ENCODE measurements at regions not wholly inside any gene's neighbourhood (a gene's known extent, or its start where the extent isn't known, plus 50 kb on each side); places are given as distances from the start of the nearest gene placed in this dataset.

DNA sequence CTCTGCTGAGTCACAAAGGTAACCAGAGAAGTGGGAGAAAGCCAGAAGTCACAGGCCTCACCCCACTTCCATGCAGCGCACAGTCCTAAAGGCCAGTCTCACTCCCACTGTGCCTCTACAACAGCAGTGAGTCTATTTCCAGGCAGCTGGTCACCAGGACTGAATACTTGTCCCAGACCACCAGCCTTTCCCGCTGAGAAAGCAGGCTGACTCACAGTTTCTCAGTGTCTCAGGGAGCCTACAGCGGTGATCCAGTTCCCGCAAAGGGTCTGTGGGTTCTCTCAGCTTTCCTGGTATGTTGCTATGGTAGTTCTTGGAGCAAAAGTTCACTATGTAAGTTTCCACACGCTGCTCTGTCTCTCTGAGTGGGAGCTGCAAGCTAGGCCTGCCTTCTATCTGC, 622.5 kb downstream of the RNF144A start:
- Mint-ChIP-seq H3K9me3 (ENCODE audit: unreplicated experiment) (peaks cover 7% of the 10 kb centered on the region), H3K27ac (ENCODE audit: unreplicated experiment) (no peak overlapping the region), H3K36me3 (ENCODE audit: unreplicated experiment) (no peaks in the 10 kb centered on the region), H3K4me3 (ENCODE audit: unreplicated experiment) (no peak overlapping the region), H3K4me1 (ENCODE audit: unreplicated experiment) (no peaks in the 10 kb centered on the region), H3K27me3 (ENCODE audit: unreplicated experiment) (no peaks in the 10 kb centered on the region)
- TF ChIP-seq, protein P1, sequence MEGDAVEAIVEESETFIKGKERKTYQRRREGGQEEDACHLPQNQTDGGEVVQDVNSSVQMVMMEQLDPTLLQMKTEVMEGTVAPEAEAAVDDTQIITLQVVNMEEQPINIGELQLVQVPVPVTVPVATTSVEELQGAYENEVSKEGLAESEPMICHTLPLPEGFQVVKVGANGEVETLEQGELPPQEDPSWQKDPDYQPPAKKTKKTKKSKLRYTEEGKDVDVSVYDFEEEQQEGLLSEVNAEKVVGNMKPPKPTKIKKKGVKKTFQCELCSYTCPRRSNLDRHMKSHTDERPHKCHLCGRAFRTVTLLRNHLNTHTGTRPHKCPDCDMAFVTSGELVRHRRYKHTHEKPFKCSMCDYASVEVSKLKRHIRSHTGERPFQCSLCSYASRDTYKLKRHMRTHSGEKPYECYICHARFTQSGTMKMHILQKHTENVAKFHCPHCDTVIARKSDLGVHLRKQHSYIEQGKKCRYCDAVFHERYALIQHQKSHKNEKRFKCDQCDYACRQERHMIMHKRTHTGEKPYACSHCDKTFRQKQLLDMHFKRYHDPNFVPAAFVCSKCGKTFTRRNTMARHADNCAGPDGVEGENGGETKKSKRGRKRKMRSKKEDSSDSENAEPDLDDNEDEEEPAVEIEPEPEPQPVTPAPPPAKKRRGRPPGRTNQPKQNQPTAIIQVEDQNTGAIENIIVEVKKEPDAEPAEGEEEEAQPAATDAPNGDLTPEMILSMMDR (IDR thresholded peaks at IDR 0.05): no peak
- no peak for DNase-seq (ENCODE audit: extremely low spot score, unreplicated experiment)

DNA sequence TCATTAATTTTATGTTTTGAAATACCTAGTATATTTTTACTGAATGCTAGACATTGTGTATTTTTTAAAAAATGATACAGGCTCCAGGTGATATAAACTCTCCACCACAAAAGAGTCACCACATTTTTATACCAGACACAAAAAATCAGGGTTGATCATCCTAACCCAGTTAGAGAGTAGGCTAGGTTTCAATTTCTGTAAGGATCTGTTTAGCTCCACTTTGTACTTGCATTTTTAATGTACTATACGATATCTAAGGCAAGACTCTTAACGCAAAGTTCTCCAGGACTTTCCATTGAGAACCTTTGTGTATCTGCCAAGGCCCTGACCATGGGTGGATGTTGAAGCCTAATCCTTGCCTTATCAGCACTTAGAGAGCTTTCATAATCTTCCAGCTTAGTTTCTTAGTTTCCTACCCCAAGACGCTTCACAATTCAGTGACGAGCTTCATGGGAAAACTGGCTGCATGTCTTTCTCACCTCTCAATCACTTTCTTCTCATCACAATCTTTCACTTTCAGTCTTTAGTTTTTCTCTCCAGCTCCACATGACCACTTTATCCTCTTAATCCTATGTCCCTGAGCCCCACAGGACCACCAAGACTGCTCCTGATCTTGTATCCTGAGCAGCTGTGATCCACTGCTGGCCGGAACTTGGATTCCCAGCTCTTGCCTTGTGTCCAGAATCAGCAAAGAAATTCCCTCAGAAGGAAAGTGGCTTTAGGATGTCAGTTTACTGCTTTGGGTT, 635.8 kb downstream of the RNF144A start:
- H3K27ac Mint-ChIP-seq (ENCODE audit: unreplicated experiment): no peak overlapping the region
- TF ChIP-seq, protein P1 (IDR thresholded peaks at IDR 0.05): no peak
- no peaks in the 10 kb centered on the region for H3K27me3 Mint-ChIP-seq (ENCODE audit: unreplicated experiment)
- no peaks in the 10 kb centered on the region for H3K9me3 Mint-ChIP-seq (ENCODE audit: unreplicated experiment)
- no peak overlapping the region for H3K4me3 Mint-ChIP-seq (ENCODE audit: unreplicated experiment)
- no peaks in the 10 kb centered on the region for H3K36me3 Mint-ChIP-seq (ENCODE audit: unreplicated experiment)
- no peaks in the 10 kb centered on the region for H3K4me1 Mint-ChIP-seq (ENCODE audit: unreplicated experiment)
- DNase-seq (ENCODE audit: extremely low spot score, unreplicated experiment): no peak

DNA sequence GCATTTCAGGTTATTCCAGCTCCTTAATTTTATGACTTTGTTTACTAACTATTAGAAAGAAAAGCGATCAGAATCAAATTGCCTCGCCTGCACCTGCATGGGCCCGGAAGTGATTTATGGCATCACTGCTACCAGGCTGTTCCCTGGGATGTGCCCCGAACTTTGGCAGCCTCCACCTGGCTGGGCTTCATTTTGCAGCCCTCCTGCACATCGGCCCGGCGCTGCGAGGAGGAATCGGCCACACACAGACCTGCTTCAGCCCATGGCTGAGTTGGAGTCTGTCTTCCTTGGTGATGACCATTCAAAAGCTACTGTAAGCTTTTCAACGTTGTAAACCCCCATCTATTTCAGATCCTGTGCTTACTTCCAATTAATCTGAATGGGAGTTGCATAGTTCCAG, 638.0 kb downstream of the RNF144A start:
- Mint-ChIP-seq H3K9me3 (ENCODE audit: unreplicated experiment) (no peaks in the 10 kb centered on the region), H3K27me3 (ENCODE audit: unreplicated experiment) (no peaks in the 10 kb centered on the region), H3K36me3 (ENCODE audit: unreplicated experiment) (no peaks in the 10 kb centered on the region), H3K4me3 (ENCODE audit: unreplicated experiment) (no peak overlapping the region), H3K4me1 (ENCODE audit: unreplicated experiment) (no peaks in the 10 kb centered on the region), H3K27ac (ENCODE audit: unreplicated experiment) (no peak overlapping the region)
- DNase-seq (ENCODE audit: extremely low spot score, unreplicated experiment): no peak
- TF ChIP-seq, protein P1 (IDR thresholded peaks at IDR 0.05): no peak

DNA sequence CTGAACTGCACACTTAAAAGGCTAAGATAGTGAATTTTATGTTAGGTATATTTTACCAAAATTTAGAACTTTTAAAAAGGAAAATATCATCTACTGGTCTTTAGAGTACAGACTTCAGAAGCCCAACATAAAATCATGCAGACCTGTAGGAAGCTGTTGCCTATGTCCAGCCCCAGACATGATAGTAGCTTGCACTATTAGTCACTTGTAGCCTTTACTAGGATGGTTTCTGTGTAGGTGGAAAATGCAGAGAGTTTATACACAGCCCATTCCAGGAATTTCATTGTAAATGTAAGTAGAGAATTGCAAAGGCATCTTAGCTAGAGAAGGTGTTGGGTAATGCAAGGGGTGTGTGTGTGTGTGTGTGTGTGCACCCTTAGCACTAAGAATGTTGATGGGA, 640.2 kb downstream of the RNF144A start:
- TF ChIP-seq, protein P1 (IDR thresholded peaks at IDR 0.05): no peak
- Mint-ChIP-seq H3K4me1 (ENCODE audit: unreplicated experiment) (no peaks in the 10 kb centered on the region), H3K36me3 (ENCODE audit: unreplicated experiment) (no peaks in the 10 kb centered on the region), H3K4me3 (ENCODE audit: unreplicated experiment) (no peak overlapping the region), H3K27ac (ENCODE audit: unreplicated experiment) (no peak overlapping the region), H3K27me3 (ENCODE audit: unreplicated experiment) (no peaks in the 10 kb centered on the region), H3K9me3 (ENCODE audit: unreplicated experiment) (no peaks in the 10 kb centered on the region)
- DNase-seq (ENCODE audit: extremely low spot score, unreplicated experiment): no peak

DNA sequence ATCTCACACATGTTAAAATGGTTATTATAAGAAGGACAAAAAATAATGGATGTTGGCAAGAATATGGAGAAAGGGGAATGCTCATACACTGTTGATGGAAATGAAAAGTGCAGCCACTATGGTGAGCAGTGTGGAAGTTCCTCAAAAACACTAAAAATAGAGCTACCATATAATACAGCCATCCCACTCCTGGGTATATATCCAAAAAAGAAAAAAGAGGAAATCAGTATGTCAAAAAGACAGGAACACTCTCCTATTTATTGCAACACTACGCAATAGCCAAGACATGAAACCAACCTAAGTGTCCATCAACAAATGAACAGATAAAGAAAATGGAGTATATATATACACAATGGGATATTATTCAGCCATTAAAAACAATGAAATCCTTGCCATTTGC, 642.6 kb downstream of the RNF144A start:
- TF ChIP-seq, protein P1 (IDR thresholded peaks at IDR 0.05): no peak
- Mint-ChIP-seq H3K27me3 (ENCODE audit: unreplicated experiment) (no peaks in the 10 kb centered on the region), H3K27ac (ENCODE audit: unreplicated experiment) (no peak overlapping the region), H3K9me3 (ENCODE audit: unreplicated experiment) (no peaks in the 10 kb centered on the region), H3K4me1 (ENCODE audit: unreplicated experiment) (no peaks in the 10 kb centered on the region), H3K36me3 (ENCODE audit: unreplicated experiment) (no peaks in the 10 kb centered on the region), H3K4me3 (ENCODE audit: unreplicated experiment) (no peak overlapping the region)
- DNase-seq (ENCODE audit: extremely low spot score, unreplicated experiment): no peak
